ENCODE measurements at regions not wholly inside any gene's neighbourhood (a gene's known extent, or its start where the extent isn't known, plus 50 kb on each side); places are given as distances from the start of the nearest gene placed in this dataset.

GRCh38 chr10:117788911-117789310 is 246.4 kb downstream of the EMX2 start:
- H3K9me3 ChIP-seq (replicated peaks in 1 of 2; ENCODE audit: control insufficient read depth in 2 of 2, insufficient read depth in 1 of 2, low read depth in 1 of 2, low read length in 2 of 2), result no peaks in the 10 kb centered on the region
- H2BK15ac ChIP-seq (ENCODE audit: low read length), result no peak overlapping the region
- H2AFZ ChIP-seq (ENCODE audit: low read length), result no peak overlapping the region
- H3K9ac ChIP-seq (ENCODE audit: low read depth, low read length, poor library complexity), result no peak overlapping the region
- no peaks in the 10 kb centered on the region for H3K27me3 ChIP-seq (ENCODE audit: control insufficient read depth in 3 of 3, insufficient read depth in 3 of 3, low read depth in 1 of 3, low read length in 3 of 3)
- no peak for DNase-seq (ENCODE audit: low spot score)
- no peak overlapping the region for H3K27ac ChIP-seq (replicated peaks; ENCODE audit: low read length)
- no peak overlapping the region for H3K14ac ChIP-seq (ENCODE audit: low read length)
- WGBS, 2 donors (ENCODE audit: extremely low coverage in 2 of 2, insufficient read length in 2 of 2, insufficient replicate concordance in 1 of 2), result no CpG with 5 or more reads among the region's 3 CpGs
- no peak overlapping the region for H2BK120ac ChIP-seq (ENCODE audit: low read depth, low read length)
- H3K36me3 ChIP-seq (replicated peaks in 1 of 2; ENCODE audit: control insufficient read depth in 2 of 2, insufficient read depth in 2 of 2, low read length in 2 of 2), result no peaks in the 10 kb centered on the region
- H3K18ac ChIP-seq (ENCODE audit: low read length), result no peak overlapping the region
- H3K4me3 ChIP-seq (ENCODE audit: low read length in 2 of 2), result no peak overlapping the region
- no peak overlapping the region for H2AK5ac ChIP-seq (ENCODE audit: low read depth, low read length)
- no peaks in the 10 kb centered on the region for H3K79me1 ChIP-seq (ENCODE audit: low read depth, low read length)
- no peak overlapping the region for H3K4me2 ChIP-seq (ENCODE audit: insufficient read depth, low read length, poor library complexity, severe bottlenecking)
- H2BK5ac ChIP-seq (ENCODE audit: low read length), result no peak overlapping the region
- H2BK12ac ChIP-seq (ENCODE audit: low read length), result no peak overlapping the region
- no peak overlapping the region for H4K8ac ChIP-seq (ENCODE audit: low read depth, low read length)
- H3K23ac ChIP-seq (ENCODE audit: low read depth, low read length, poor library complexity), result no peak overlapping the region
- no peak overlapping the region for H3K4ac ChIP-seq (ENCODE audit: low read length)
- H4K91ac ChIP-seq (ENCODE audit: low read depth, low read length, poor library complexity), result no peak overlapping the region
- peaks cover 0 to 7% of the 10 kb centered on the region in 2 donors for H3K4me1 ChIP-seq (ENCODE audit: control insufficient read depth in 2 of 2, insufficient read depth in 1 of 2, low read depth in 1 of 2, low read length in 2 of 2)

GRCh38 chr10:117790179-117790578 is 247.6 kb downstream of the EMX2 start:
- H2AFZ ChIP-seq (ENCODE audit: low read length), result no peak overlapping the region
- no peak overlapping the region for H3K27ac ChIP-seq (replicated peaks; ENCODE audit: low read length)
- no peaks in the 10 kb centered on the region for H3K79me1 ChIP-seq (ENCODE audit: low read depth, low read length)
- H2BK12ac ChIP-seq (ENCODE audit: low read length), result no peak overlapping the region
- H4K91ac ChIP-seq (ENCODE audit: low read depth, low read length, poor library complexity), result no peak overlapping the region
- no peak overlapping the region for H3K9ac ChIP-seq (ENCODE audit: low read depth, low read length, poor library complexity)
- no peak overlapping the region for H2BK5ac ChIP-seq (ENCODE audit: low read length)
- no peak overlapping the region for H3K18ac ChIP-seq (ENCODE audit: low read length)
- H3K4me1 ChIP-seq (ENCODE audit: control insufficient read depth in 2 of 2, insufficient read depth in 1 of 2, low read depth in 1 of 2, low read length in 2 of 2), result peaks cover 0 to 7% of the 10 kb centered on the region in 2 donors
- no peaks in the 10 kb centered on the region for H3K36me3 ChIP-seq (replicated peaks in 1 of 2; ENCODE audit: control insufficient read depth in 2 of 2, insufficient read depth in 2 of 2, low read length in 2 of 2)
- no peaks in the 10 kb centered on the region for H3K27me3 ChIP-seq (ENCODE audit: control insufficient read depth in 3 of 3, insufficient read depth in 3 of 3, low read depth in 1 of 3, low read length in 3 of 3)
- WGBS, 2 donors (ENCODE audit: extremely low coverage in 2 of 2, insufficient read length in 2 of 2, insufficient replicate concordance in 1 of 2), result no CpG with 5 or more reads among the region's 4 CpGs
- no peak overlapping the region for H2AK5ac ChIP-seq (ENCODE audit: low read depth, low read length)
- no peak overlapping the region for H3K4ac ChIP-seq (ENCODE audit: low read length)
- no peak overlapping the region for H3K23ac ChIP-seq (ENCODE audit: low read depth, low read length, poor library complexity)
- no peak for DNase-seq (ENCODE audit: low spot score)
- H2BK120ac ChIP-seq (ENCODE audit: low read depth, low read length), result no peak overlapping the region
- no peak overlapping the region for H3K4me2 ChIP-seq (ENCODE audit: insufficient read depth, low read length, poor library complexity, severe bottlenecking)
- no peak overlapping the region for H3K4me3 ChIP-seq (ENCODE audit: low read length in 2 of 2)
- H2BK15ac ChIP-seq (ENCODE audit: low read length), result no peak overlapping the region
- no peak overlapping the region for H3K14ac ChIP-seq (ENCODE audit: low read length)
- no peak overlapping the region for H4K8ac ChIP-seq (ENCODE audit: low read depth, low read length)
- no peaks in the 10 kb centered on the region for H3K9me3 ChIP-seq (replicated peaks in 1 of 2; ENCODE audit: control insufficient read depth in 2 of 2, insufficient read depth in 1 of 2, low read depth in 1 of 2, low read length in 2 of 2)

- no peak overlapping the region for H3K9ac ChIP-seq (ENCODE audit: low read depth, low read length, poor library complexity)
- no CpG with 5 or more reads among the region's 7 CpGs for WGBS, 2 donors (ENCODE audit: extremely low coverage in 2 of 2, insufficient read length in 2 of 2, insufficient replicate concordance in 1 of 2)
- H2AK5ac ChIP-seq (ENCODE audit: low read depth, low read length), result no peak overlapping the region
- H3K27me3 ChIP-seq (ENCODE audit: control insufficient read depth in 3 of 3, insufficient read depth in 3 of 3, low read depth in 1 of 3, low read length in 3 of 3), result no peaks in the 10 kb centered on the region
- no peak overlapping the region for H3K4me3 ChIP-seq (ENCODE audit: low read length in 2 of 2)
- H4K8ac ChIP-seq (ENCODE audit: low read depth, low read length), result no peak overlapping the region
- H3K23ac ChIP-seq (ENCODE audit: low read depth, low read length, poor library complexity), result no peak overlapping the region
- no peaks in the 10 kb centered on the region for H3K79me1 ChIP-seq (ENCODE audit: low read depth, low read length)
- no peak overlapping the region for H3K14ac ChIP-seq (ENCODE audit: low read length)
- peak overlapping the region; percentile 46 for H3K18ac ChIP-seq (ENCODE audit: low read length)
- H3K4ac ChIP-seq (ENCODE audit: low read length), result no peak overlapping the region
- no peak for DNase-seq (ENCODE audit: low spot score)
- H2BK120ac ChIP-seq (ENCODE audit: low read depth, low read length), result no peak overlapping the region
- no peaks in the 10 kb centered on the region for H3K9me3 ChIP-seq (replicated peaks in 1 of 2; ENCODE audit: control insufficient read depth in 2 of 2, insufficient read depth in 1 of 2, low read depth in 1 of 2, low read length in 2 of 2)
- H4K91ac ChIP-seq (ENCODE audit: low read depth, low read length, poor library complexity), result no peak overlapping the region
- no peak overlapping the region for H3K4me2 ChIP-seq (ENCODE audit: insufficient read depth, low read length, poor library complexity, severe bottlenecking)
- no peak overlapping the region for H2BK5ac ChIP-seq (ENCODE audit: low read length)
- H3K27ac ChIP-seq (replicated peaks; ENCODE audit: low read length), result no peak overlapping the region
- H2BK15ac ChIP-seq (ENCODE audit: low read length), result no peak overlapping the region
- peaks cover 0 to 7% of the 10 kb centered on the region in 2 donors for H3K4me1 ChIP-seq (ENCODE audit: control insufficient read depth in 2 of 2, insufficient read depth in 1 of 2, low read depth in 1 of 2, low read length in 2 of 2)
- H2BK12ac ChIP-seq (ENCODE audit: low read length), result no peak overlapping the region
- H3K36me3 ChIP-seq (replicated peaks in 1 of 2; ENCODE audit: control insufficient read depth in 2 of 2, insufficient read depth in 2 of 2, low read length in 2 of 2), result no peaks in the 10 kb centered on the region
- no peak overlapping the region for H2AFZ ChIP-seq (ENCODE audit: low read length)
Observed at GRCh38 chr10:117790621-117791020, 248.1 kb downstream of the EMX2 start.

GRCh38 chr10:117792214-117792613 is 249.7 kb downstream of the EMX2 start:
- WGBS, 2 donors (ENCODE audit: extremely low coverage in 2 of 2, insufficient read length in 2 of 2, insufficient replicate concordance in 1 of 2), result no CpG with 5 or more reads among the region's 3 CpGs
- no peak overlapping the region for H3K9ac ChIP-seq (ENCODE audit: low read depth, low read length, poor library complexity)
- H3K4ac ChIP-seq (ENCODE audit: low read length), result no peak overlapping the region
- H2BK120ac ChIP-seq (ENCODE audit: low read depth, low read length), result no peak overlapping the region
- H3K14ac ChIP-seq (ENCODE audit: low read length), result no peak overlapping the region
- H4K91ac ChIP-seq (ENCODE audit: low read depth, low read length, poor library complexity), result no peak overlapping the region
- H3K4me2 ChIP-seq (ENCODE audit: insufficient read depth, low read length, poor library complexity, severe bottlenecking), result no peak overlapping the region
- H2BK15ac ChIP-seq (ENCODE audit: low read length), result peak overlapping the region; percentile 14
- H4K8ac ChIP-seq (ENCODE audit: low read depth, low read length), result no peak overlapping the region
- H3K27ac ChIP-seq (replicated peaks; ENCODE audit: low read length), result no peak overlapping the region
- no peaks in the 10 kb centered on the region for H3K36me3 ChIP-seq (replicated peaks in 1 of 2; ENCODE audit: control insufficient read depth in 2 of 2, insufficient read depth in 2 of 2, low read length in 2 of 2)
- no peak overlapping the region for H2BK5ac ChIP-seq (ENCODE audit: low read length)
- no peak overlapping the region for H2AK5ac ChIP-seq (ENCODE audit: low read depth, low read length)
- no peak for DNase-seq (ENCODE audit: low spot score)
- peak overlapping the region in 1 of 2 donors; percentile 5 for H3K4me3 ChIP-seq (ENCODE audit: low read length in 2 of 2)
- H2AFZ ChIP-seq (ENCODE audit: low read length), result no peak overlapping the region
- no peak overlapping the region for H3K23ac ChIP-seq (ENCODE audit: low read depth, low read length, poor library complexity)
- peak overlapping the region; percentile 39 for H3K18ac ChIP-seq (ENCODE audit: low read length)
- H3K27me3 ChIP-seq (ENCODE audit: control insufficient read depth in 3 of 3, insufficient read depth in 3 of 3, low read depth in 1 of 3, low read length in 3 of 3), result no peaks in the 10 kb centered on the region
- H3K9me3 ChIP-seq (replicated peaks in 1 of 2; ENCODE audit: control insufficient read depth in 2 of 2, insufficient read depth in 1 of 2, low read depth in 1 of 2, low read length in 2 of 2), result no peaks in the 10 kb centered on the region
- peak overlapping the region; percentile 5 for H2BK12ac ChIP-seq (ENCODE audit: low read length)
- no peaks in the 10 kb centered on the region for H3K79me1 ChIP-seq (ENCODE audit: low read depth, low read length)
- H3K4me1 ChIP-seq (ENCODE audit: control insufficient read depth in 2 of 2, insufficient read depth in 1 of 2, low read depth in 1 of 2, low read length in 2 of 2), result peaks cover 0 to 9% of the 10 kb centered on the region in 2 donors
